Prostate gland (tissue), 2 donors: ENCODE measurements at regions not wholly inside any gene's neighbourhood (a gene's known extent, or its start where the extent isn't known, plus 50 kb on each side); places are given as distances from the start of the nearest gene placed in this dataset.

Source experiments
- DNase-seq: peaks from one replicate; pipeline ENCODE4 v3.0.0-alpha.2; 2019; ENCODE audit warnings: low spot score
- H3K27ac ChIP-seq, 2 donors: fragments of 200-600 bp; sonication (generic); 2 replicates each; pipeline ENCODE4 v1.5.1; 2017 to 2019
- H3K27me3 ChIP-seq: fragments of 200-600 bp; sonication (generic); replicated peaks from 2 replicates; pipeline ENCODE4 v1.5.1; 2019; ENCODE audit not compliant: insufficient read depth
- H3K36me3 ChIP-seq, 2 donors: fragments of 200-600 bp; sonication (generic); 1 replicate in 1 of 2; 2 replicates in 1 of 2; pipeline versions ENCODE4 v1.5.1 to v1.8.1; 2017 to 2019
- H3K4me1 ChIP-seq: fragments of 200-600 bp; sonication (generic); replicated peaks from 2 replicates; pipeline ENCODE4 v1.5.1; 2019
- H3K4me3 ChIP-seq, 2 donors: fragments of 200-600 bp; sonication (generic); 2 replicates each; pipeline ENCODE4 v1.5.1; 2017 to 2019
- H3K9me3 ChIP-seq: fragments of 200-600 bp; sonication (generic); 2 replicates; pipeline ENCODE4 v1.5.1; 2017
- POLR2A ChIP-seq: fragments of 450-650 bp; IDR thresholded peaks from one replicate; pipeline ENCODE4 v1.6.1; 2016; ENCODE audit warnings: antibody characterized with exemption, mild to moderate bottlenecking
- POLR2AphosphoS5 ChIP-seq: sonication (generic); formaldehyde crosslinking; IDR thresholded peaks from one replicate; pipeline ENCODE4 v1.6.1; 2017; ENCODE audit warnings: antibody characterized with exemption
- WGBS: methylation state at CpG from one replicate; pipeline ENCODE4 v1.1.5; 2018; 5-methylcytosine and 5-hydroxymethylcytosine counted together
- intact Hi-C: fragments of 100-400 bp; cut with DNase I; formaldehyde crosslinking; loops from one replicate; pipeline ENCODE4 v1.14.2; 2022
- TF ChIP-seq, protein P1 (sequence below), 4 experiments: fragments of 200-600 bp in 2 of 4; fragments of 450-650 bp in 2 of 4; sonication (generic) in 2 of 4; IDR thresholded peaks; 1 replicate in 3 of 4; 2 replicates in 1 of 4; pipeline ENCODE4 v1.5.1; 2016 to 2019; ENCODE audit warnings: antibody characterized with exemption in 4 of 4, mild to moderate bottlenecking in 2 of 4, moderate library complexity in 2 of 4

DNA sequence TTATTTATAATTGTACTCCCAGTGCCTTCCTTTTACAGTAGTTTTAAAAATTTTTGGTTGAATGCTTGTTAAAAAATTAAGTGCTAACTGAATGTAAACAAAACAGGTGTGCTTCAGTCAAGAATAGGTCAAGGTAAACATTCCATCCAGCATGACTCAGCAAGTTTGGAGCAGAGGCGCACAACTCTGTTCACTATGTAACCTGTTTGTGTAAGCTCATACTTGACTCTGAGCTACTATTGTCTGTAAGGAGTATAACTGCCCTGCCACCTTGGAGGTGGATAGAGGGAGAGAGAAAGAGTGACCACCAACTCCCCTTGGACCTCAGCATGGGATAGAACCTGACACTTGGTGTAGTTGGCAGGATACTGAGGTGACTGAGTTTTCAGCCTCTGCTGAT is 207.4 kb upstream of the SYT4 start:
- 72% methylated on average over 1 of the region's 1 CpG for WGBS
- H3K9me3 ChIP-seq, result no peaks in the 10 kb centered on the region
- no peaks in the 10 kb centered on the region for H3K27me3 ChIP-seq
- no peaks in the 10 kb centered on the region for H3K36me3 ChIP-seq
- no peak for DNase-seq
- H3K4me3 ChIP-seq, result no peak overlapping the region
- intact Hi-C loops, result no loop called here
- no peak overlapping the region for H3K27ac ChIP-seq
- TF ChIP-seq, protein P1, sequence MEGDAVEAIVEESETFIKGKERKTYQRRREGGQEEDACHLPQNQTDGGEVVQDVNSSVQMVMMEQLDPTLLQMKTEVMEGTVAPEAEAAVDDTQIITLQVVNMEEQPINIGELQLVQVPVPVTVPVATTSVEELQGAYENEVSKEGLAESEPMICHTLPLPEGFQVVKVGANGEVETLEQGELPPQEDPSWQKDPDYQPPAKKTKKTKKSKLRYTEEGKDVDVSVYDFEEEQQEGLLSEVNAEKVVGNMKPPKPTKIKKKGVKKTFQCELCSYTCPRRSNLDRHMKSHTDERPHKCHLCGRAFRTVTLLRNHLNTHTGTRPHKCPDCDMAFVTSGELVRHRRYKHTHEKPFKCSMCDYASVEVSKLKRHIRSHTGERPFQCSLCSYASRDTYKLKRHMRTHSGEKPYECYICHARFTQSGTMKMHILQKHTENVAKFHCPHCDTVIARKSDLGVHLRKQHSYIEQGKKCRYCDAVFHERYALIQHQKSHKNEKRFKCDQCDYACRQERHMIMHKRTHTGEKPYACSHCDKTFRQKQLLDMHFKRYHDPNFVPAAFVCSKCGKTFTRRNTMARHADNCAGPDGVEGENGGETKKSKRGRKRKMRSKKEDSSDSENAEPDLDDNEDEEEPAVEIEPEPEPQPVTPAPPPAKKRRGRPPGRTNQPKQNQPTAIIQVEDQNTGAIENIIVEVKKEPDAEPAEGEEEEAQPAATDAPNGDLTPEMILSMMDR (IDR thresholded peaks at IDR 0.05), result no peak
- TF ChIP-seq POLR2A (no peak), POLR2AphosphoS5 (no peak)
- H3K4me1 ChIP-seq, result no peaks in the 10 kb centered on the region

DNA sequence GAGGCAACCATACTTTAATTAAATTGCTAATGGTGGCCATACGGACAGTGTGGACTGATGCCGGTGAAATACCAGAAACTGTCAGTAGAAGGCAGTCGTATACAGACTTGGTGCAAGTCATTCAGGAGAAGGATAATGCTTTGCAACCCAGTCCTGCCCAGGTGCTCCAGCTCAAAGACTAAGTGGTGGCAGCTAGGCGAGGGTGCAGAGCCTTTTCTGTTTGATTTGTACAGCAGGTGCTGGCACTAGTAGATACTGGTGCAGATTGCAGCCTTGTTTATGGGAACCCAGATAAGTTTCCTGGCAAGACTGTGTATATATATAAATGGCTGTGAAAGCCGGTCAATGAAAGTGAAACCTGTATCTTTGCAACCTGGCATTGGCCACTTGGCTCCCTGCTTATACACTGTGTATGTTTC is 208.3 kb upstream of the SYT4 start:
- H3K4me3 ChIP-seq, result no peak overlapping the region
- WGBS, result 75% methylated on average over 5 of the region's 5 CpGs
- no peak overlapping the region for H3K27ac ChIP-seq
- intact Hi-C loops, result no loop called here
- no peaks in the 10 kb centered on the region for H3K36me3 ChIP-seq
- H3K9me3 ChIP-seq, result no peaks in the 10 kb centered on the region
- H3K4me1 ChIP-seq, result no peaks in the 10 kb centered on the region
- no peak for DNase-seq
- TF ChIP-seq POLR2A (no peak), POLR2AphosphoS5 (no peak)
- TF ChIP-seq, protein P1 (IDR thresholded peaks at IDR 0.05), result no peak
- H3K27me3 ChIP-seq, result no peaks in the 10 kb centered on the region

DNA sequence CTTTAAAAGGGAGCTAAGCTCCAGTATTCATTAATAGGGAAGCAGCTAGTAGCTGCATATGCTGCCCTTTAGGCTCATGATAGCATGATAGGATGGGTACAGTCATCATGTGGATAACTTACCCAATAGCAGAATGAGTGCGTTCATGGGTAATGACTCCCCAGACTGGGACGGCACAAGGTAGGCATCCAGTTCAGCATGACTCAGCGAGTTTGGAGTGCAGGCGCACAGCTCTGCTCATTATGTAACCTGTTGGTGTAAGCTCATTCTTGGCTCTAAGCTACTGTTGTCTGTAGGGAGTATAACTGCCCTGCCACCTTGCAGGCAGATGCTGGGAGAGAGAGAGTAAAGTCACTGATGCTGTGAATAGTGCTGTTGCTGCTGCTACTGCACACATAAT is 209.2 kb upstream of the SYT4 start:
- no peak overlapping the region for H3K4me3 ChIP-seq
- H3K4me1 ChIP-seq, result no peaks in the 10 kb centered on the region
- 89% methylated on average over 4 of the region's 4 CpGs for WGBS
- intact Hi-C loops, result no loop called here
- no peak overlapping the region for H3K27ac ChIP-seq
- no peaks in the 10 kb centered on the region for H3K36me3 ChIP-seq
- H3K27me3 ChIP-seq, result no peaks in the 10 kb centered on the region
- TF ChIP-seq POLR2AphosphoS5, result no peak
- no peak for TF ChIP-seq POLR2A
- TF ChIP-seq, protein P1 (IDR thresholded peaks at IDR 0.05), result no peak
- no peaks in the 10 kb centered on the region for H3K9me3 ChIP-seq
- no peak for DNase-seq

DNA sequence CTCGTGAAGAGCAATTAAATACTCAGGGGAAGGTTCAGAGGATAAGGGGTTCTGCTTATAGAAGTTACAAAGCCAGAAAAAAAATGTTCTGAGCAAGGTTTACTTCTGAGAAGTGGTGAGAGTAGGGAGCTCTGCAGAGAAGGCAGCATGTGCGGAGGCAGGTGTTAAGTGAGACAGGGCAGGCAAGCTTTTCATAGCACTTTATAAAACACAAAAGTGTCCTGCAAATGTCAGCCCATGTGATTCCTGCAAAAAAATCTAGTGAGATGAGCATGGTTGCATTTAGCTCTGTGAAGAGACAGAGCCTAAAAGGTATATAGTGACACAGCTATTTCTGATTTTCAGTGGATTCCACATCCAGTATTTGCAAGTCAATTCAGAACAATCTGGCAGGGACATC is 223.8 kb upstream of the SYT4 start:
- Histone ChIP-seq H3K4me3 (no peak overlapping the region), H3K4me1 (no peaks in the 10 kb centered on the region), H3K27me3 (no peaks in the 10 kb centered on the region), H3K36me3 (no peaks in the 10 kb centered on the region), H3K9me3 (no peaks in the 10 kb centered on the region), H3K27ac (no peak overlapping the region)
- TF ChIP-seq POLR2A (no peak), POLR2AphosphoS5 (no peak)
- TF ChIP-seq, protein P1 (IDR thresholded peaks at IDR 0.05), result no peak
- intact Hi-C loops, result no loop called here
- 57% methylated on average over 2 of the region's 2 CpGs for WGBS
- no peak for DNase-seq

DNA sequence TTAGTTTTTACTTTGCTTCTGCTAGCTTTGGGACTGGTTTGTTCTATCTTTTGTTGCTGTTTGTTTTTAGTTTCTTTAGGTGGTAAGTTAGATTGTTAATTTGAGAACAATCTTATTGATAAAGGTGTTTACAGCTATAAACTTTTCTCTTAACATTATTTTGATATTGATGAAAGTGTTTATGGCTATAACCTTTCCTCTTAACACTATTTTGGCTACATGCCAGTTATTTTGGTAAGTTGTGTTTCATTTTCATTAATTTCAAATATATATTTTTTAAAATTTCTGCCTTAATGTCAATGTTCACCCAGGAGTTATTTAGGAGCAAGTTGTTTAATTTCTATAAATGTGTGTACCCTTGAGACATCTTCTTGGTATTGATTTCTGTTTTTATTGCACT is 229.6 kb upstream of the SYT4 start:
- TF ChIP-seq POLR2AphosphoS5 (no peak), POLR2A (no peak)
- TF ChIP-seq, protein P1 (IDR thresholded peaks at IDR 0.05), result no peak
- no peaks in the 10 kb centered on the region for H3K36me3 ChIP-seq
- no peaks in the 10 kb centered on the region for H3K4me1 ChIP-seq
- H3K4me3 ChIP-seq, result no peak overlapping the region
- H3K9me3 ChIP-seq, result no peaks in the 10 kb centered on the region
- intact Hi-C loops, result no loop called here
- no peak overlapping the region for H3K27ac ChIP-seq
- DNase-seq, result no peak
- H3K27me3 ChIP-seq, result no peaks in the 10 kb centered on the region
